HepG2 (cell line): ENCODE measurements at regions not wholly inside any gene's neighbourhood (a gene's known extent, or its start where the extent isn't known, plus 50 kb on each side); places are given as distances from the start of the nearest gene placed in this dataset.

ENCODE experiments used
- MAFK ChIP-seq, 2 experiments: IDR thresholded peaks in 1 of 2; conservative IDR thresholded peaks in 1 of 2; 2 replicates each; pipeline ENCODE4 v1.6.1; 2011; ENCODE audit warnings: improper control_type of control experiment in 2 of 2, low read length in 2 of 2
- POLR2A ChIP-seq, 2 experiments: IDR thresholded peaks; 2 replicates each; pipeline ENCODE4 v1.6.1; 2011; ENCODE audit warnings: low read depth in 2 of 2, low read length in 2 of 2, mild to moderate bottlenecking in 1 of 2, moderate library complexity in 1 of 2; ENCODE audit not compliant: insufficient read depth in 1 of 2
- POLR2AphosphoS5 ChIP-seq: IDR thresholded peaks from 2 replicates; pipeline ENCODE4 v1.6.1; 2012; ENCODE audit warnings: low read depth, low read length
- SMAD1 ChIP-seq: sonication (generic); formaldehyde crosslinking; IDR thresholded peaks from 2 replicates; pipeline ENCODE4 v1.4.0; 2020; ENCODE audit warnings: missing genetic modification reagents, low read depth, mild to moderate bottlenecking, borderline replicate concordance
- SOX6 ChIP-seq, 2 experiments: fragments of 450-650 bp in 1 of 2; sonication (generic) in 1 of 2; formaldehyde crosslinking in 1 of 2; IDR thresholded peaks; 2 replicates each; pipeline versions ENCODE4 v1.4.0 to v1.6.1; 2017 to 2020; ENCODE audit warnings: antibody characterized with exemption in 1 of 2, mild to moderate bottlenecking in 1 of 2, missing genetic modification reagents in 1 of 2
- XRCC5 ChIP-seq: fragments of 200-400 bp; formaldehyde crosslinking; optimal IDR thresholded peaks from 2 replicates; pipeline ENCODE3; 2017; ENCODE audit warnings: mild to moderate bottlenecking, low read length
- ZNF274 ChIP-seq: sonication (generic); formaldehyde crosslinking; IDR thresholded peaks from 2 replicates; pipeline ENCODE4 v1.5.1; 2020; ENCODE audit warnings: mild to moderate bottlenecking, missing genetic modification reagents

GRCh38 chr17:77019893-77020379, 120.8 kb upstream of the SEC14L1 start:
- no peak for TF ChIP-seq SOX6 (IDR thresholded peaks at IDR 0.05)
- TF ChIP-seq SOX6 (CRISPR knock-in tag; IDR thresholded peaks at IDR 0.05): no peak
- TF ChIP-seq POLR2AphosphoS5: no peak
- no peak for TF ChIP-seq MAFK (conservative IDR thresholded peaks at IDR 0.05 in 1 of 2, IDR thresholded peaks at IDR 0.05 in 1 of 2; ENCODE audit: low read length in 2 of 2)
- no peak for TF ChIP-seq XRCC5
- TF ChIP-seq POLR2A (IDR thresholded peaks at IDR 0.05; ENCODE audit: insufficient read depth in 1 of 2, low read depth in 2 of 2, low read length in 2 of 2): no peak
- TF ChIP-seq SMAD1: no peak
- no peak for TF ChIP-seq ZNF274 (CRISPR knock-in tag)
